ENCODE measurements at regions not wholly inside any gene's neighbourhood (a gene's known extent, or its start where the extent isn't known, plus 50 kb on each side); places are given as distances from the start of the nearest gene placed in this dataset.
"Not testable (repeated sequence)": the region's sequence is repeated elsewhere in the genome, so short reads cannot be mapped to it uniquely, and the experiment has no call there.

- no peak overlapping the region for H3K4me2 ChIP-seq (ENCODE audit: low read length)
- TF ChIP-seq CTCF (IDR thresholded peaks at IDR 0.05; ENCODE audit: low read depth, low read length) = no peak
- TF ChIP-seq EZH2phosphoT487 (IDR thresholded peaks at IDR 0.05; ENCODE audit: low read depth) = no peak
- no peaks in the 10 kb centered on the region for H3K27me3 ChIP-seq (ENCODE audit: low read depth, low read length)
- H3K9ac ChIP-seq (ENCODE audit: low read length) = no peak overlapping the region
- no peaks in the 10 kb centered on the region for H4K20me1 ChIP-seq (ENCODE audit: insufficient read depth, low read length)
- H3K27ac ChIP-seq (ENCODE audit: low read length) = no peak overlapping the region
- H3K36me3 ChIP-seq (replicated peaks; ENCODE audit: low read depth, low read length) = no peaks in the 10 kb centered on the region
- no peak overlapping the region for H3K4me3 ChIP-seq (ENCODE audit: low read length)
- H3K9me3 ChIP-seq (ENCODE audit: insufficient read depth, low read length) = no peaks in the 10 kb centered on the region
- H3K79me2 ChIP-seq (ENCODE audit: low read length) = no peaks in the 10 kb centered on the region
- no peak overlapping the region for H2AFZ ChIP-seq (ENCODE audit: low read depth, low read length)
- H3K4me1 ChIP-seq (ENCODE audit: low read length) = no peaks in the 10 kb centered on the region
Measured at GRCh38 chr2:139556789-139557188, 776.6 kb upstream of the NXPH2 start.

- no peak overlapping the region for H3K27ac ChIP-seq (ENCODE audit: low read length)
- H3K36me3 ChIP-seq (replicated peaks; ENCODE audit: low read depth, low read length) = no peaks in the 10 kb centered on the region
- H4K20me1 ChIP-seq (ENCODE audit: insufficient read depth, low read length) = no peaks in the 10 kb centered on the region
- no peaks in the 10 kb centered on the region for H3K9me3 ChIP-seq (ENCODE audit: insufficient read depth, low read length)
- no peak overlapping the region for H3K4me3 ChIP-seq (ENCODE audit: low read length)
- H3K79me2 ChIP-seq (ENCODE audit: low read length) = no peaks in the 10 kb centered on the region
- H3K4me2 ChIP-seq (ENCODE audit: low read length) = no peak overlapping the region
- no peak overlapping the region for H3K9ac ChIP-seq (ENCODE audit: low read length)
- H3K4me1 ChIP-seq (ENCODE audit: low read length) = no peaks in the 10 kb centered on the region
- H2AFZ ChIP-seq (ENCODE audit: low read depth, low read length) = no peak overlapping the region
- no peaks in the 10 kb centered on the region for H3K27me3 ChIP-seq (ENCODE audit: low read depth, low read length)
- no peak for TF ChIP-seq CTCF (IDR thresholded peaks at IDR 0.05; ENCODE audit: low read depth, low read length)
Measured at GRCh38 chr2:139550873-139551272, 770.7 kb upstream of the NXPH2 start.

GRCh38 chr2:139550341-139550740 lies 770.2 kb upstream of the NXPH2 start:
- Histone ChIP-seq H3K27ac (ENCODE audit: low read length) (no peak overlapping the region), H4K20me1 (ENCODE audit: insufficient read depth, low read length) (no peaks in the 10 kb centered on the region), H3K79me2 (ENCODE audit: low read length) (no peaks in the 10 kb centered on the region), H3K9ac (ENCODE audit: low read length) (no peak overlapping the region), H3K4me3 (ENCODE audit: low read length) (no peak overlapping the region), H3K4me1 (ENCODE audit: low read length) (no peaks in the 10 kb centered on the region), H3K9me3 (ENCODE audit: insufficient read depth, low read length) (no peaks in the 10 kb centered on the region), H3K27me3 (ENCODE audit: low read depth, low read length) (no peaks in the 10 kb centered on the region), H3K4me2 (ENCODE audit: low read length) (no peak overlapping the region), H3K36me3 (replicated peaks; ENCODE audit: low read depth, low read length) (no peaks in the 10 kb centered on the region), H2AFZ (ENCODE audit: low read depth, low read length) (no peak overlapping the region)
- no peak for TF ChIP-seq CTCF (IDR thresholded peaks at IDR 0.05; ENCODE audit: low read depth, low read length)
- no peak for TF ChIP-seq EZH2phosphoT487 (IDR thresholded peaks at IDR 0.05; ENCODE audit: low read depth)

- H3K79me2 ChIP-seq (ENCODE audit: low read length) = no peaks in the 10 kb centered on the region
- H3K4me3 ChIP-seq (ENCODE audit: low read length) = no peak overlapping the region
- H2AFZ ChIP-seq (ENCODE audit: low read depth, low read length) = no peak overlapping the region
- no peak for TF ChIP-seq CTCF (IDR thresholded peaks at IDR 0.05; ENCODE audit: low read depth, low read length)
- TF ChIP-seq EZH2phosphoT487 (IDR thresholded peaks at IDR 0.05; ENCODE audit: low read depth) = no peak
- H3K9ac ChIP-seq (ENCODE audit: low read length) = no peak overlapping the region
- no peaks in the 10 kb centered on the region for H3K36me3 ChIP-seq (replicated peaks; ENCODE audit: low read depth, low read length)
- H4K20me1 ChIP-seq (ENCODE audit: insufficient read depth, low read length) = no peaks in the 10 kb centered on the region
- no peak overlapping the region for H3K27ac ChIP-seq (ENCODE audit: low read length)
- H3K9me3 ChIP-seq (ENCODE audit: insufficient read depth, low read length) = no peaks in the 10 kb centered on the region
- H3K4me2 ChIP-seq (ENCODE audit: low read length) = no peak overlapping the region
- no peaks in the 10 kb centered on the region for H3K4me1 ChIP-seq (ENCODE audit: low read length)
- no peaks in the 10 kb centered on the region for H3K27me3 ChIP-seq (ENCODE audit: low read depth, low read length)
Measured at GRCh38 chr2:139544186-139544851, 764.1 kb upstream of the NXPH2 start.

GRCh38 chr2:139538332-139539020 lies 758.3 kb upstream of the NXPH2 start:
- H4K20me1 ChIP-seq (ENCODE audit: insufficient read depth, low read length); H3K9me3 ChIP-seq (ENCODE audit: insufficient read depth, low read length); H3K4me2 ChIP-seq (ENCODE audit: low read length); H3K9ac ChIP-seq (ENCODE audit: low read length); H3K27me3 ChIP-seq (ENCODE audit: low read depth, low read length); H3K4me1 ChIP-seq (ENCODE audit: low read length); H3K4me3 ChIP-seq (ENCODE audit: low read length); H3K27ac ChIP-seq (ENCODE audit: low read length); H2AFZ ChIP-seq (ENCODE audit: low read depth, low read length); H3K79me2 ChIP-seq (ENCODE audit: low read length); H3K36me3 ChIP-seq (replicated peaks; ENCODE audit: low read depth, low read length): not testable (repeated sequence)

Measured in OCI-LY3 (cell line).